PFSK-1 (cell line): ENCODE measurements at regions not wholly inside any gene's neighbourhood (a gene's known extent, or its start where the extent isn't known, plus 50 kb on each side); places are given as distances from the start of the nearest gene placed in this dataset.

ENCODE experiments used
- FOXP2 ChIP-seq: optimal IDR thresholded peaks from 2 replicates; pipeline ENCODE3; 2011; ENCODE audit warnings: borderline replicate concordance, control low read depth, inconsistent platforms; ENCODE audit not compliant: insufficient read depth; ENCODE audit errors: extremely low read length, extremely low read depth
- POLR2AphosphoS5 ChIP-seq: IDR thresholded peaks from 2 replicates; pipeline ENCODE4 v1.6.1; 2012; ENCODE audit warnings: low read depth, mild to moderate bottlenecking, control low read depth, low read length, moderate library complexity
- SIN3A ChIP-seq: IDR thresholded peaks from 2 replicates; pipeline ENCODE4 v1.6.1; 2012; ENCODE audit warnings: mild to moderate bottlenecking, low read length, moderate library complexity, borderline replicate concordance; ENCODE audit not compliant: insufficient read depth
- TAF1 ChIP-seq: IDR thresholded peaks from 2 replicates; pipeline ENCODE4 v1.6.1; 2012; ENCODE audit warnings: low read length, control low read depth, borderline replicate concordance; ENCODE audit not compliant: insufficient read depth
- TF ChIP-seq, protein P1 (sequence below), 2 experiments: IDR thresholded peaks; 2 replicates each; pipeline versions ENCODE4 v1.6.1 to v1.8.0; 2011 to 2012; ENCODE audit warnings: low read depth in 2 of 2, low read length in 2 of 2, control low read depth in 1 of 2, inconsistent platforms in 1 of 2, mild to moderate bottlenecking in 1 of 2, moderate library complexity in 1 of 2; ENCODE audit not compliant: insufficient read depth in 1 of 2

GRCh38 chr16:13348416-13348815 lies 447.0 kb downstream of the SHISA9 start:
- TF ChIP-seq TAF1 (no peak), POLR2AphosphoS5 (no peak), SIN3A (no peak), FOXP2 (no peak)
- TF ChIP-seq, protein P1, sequence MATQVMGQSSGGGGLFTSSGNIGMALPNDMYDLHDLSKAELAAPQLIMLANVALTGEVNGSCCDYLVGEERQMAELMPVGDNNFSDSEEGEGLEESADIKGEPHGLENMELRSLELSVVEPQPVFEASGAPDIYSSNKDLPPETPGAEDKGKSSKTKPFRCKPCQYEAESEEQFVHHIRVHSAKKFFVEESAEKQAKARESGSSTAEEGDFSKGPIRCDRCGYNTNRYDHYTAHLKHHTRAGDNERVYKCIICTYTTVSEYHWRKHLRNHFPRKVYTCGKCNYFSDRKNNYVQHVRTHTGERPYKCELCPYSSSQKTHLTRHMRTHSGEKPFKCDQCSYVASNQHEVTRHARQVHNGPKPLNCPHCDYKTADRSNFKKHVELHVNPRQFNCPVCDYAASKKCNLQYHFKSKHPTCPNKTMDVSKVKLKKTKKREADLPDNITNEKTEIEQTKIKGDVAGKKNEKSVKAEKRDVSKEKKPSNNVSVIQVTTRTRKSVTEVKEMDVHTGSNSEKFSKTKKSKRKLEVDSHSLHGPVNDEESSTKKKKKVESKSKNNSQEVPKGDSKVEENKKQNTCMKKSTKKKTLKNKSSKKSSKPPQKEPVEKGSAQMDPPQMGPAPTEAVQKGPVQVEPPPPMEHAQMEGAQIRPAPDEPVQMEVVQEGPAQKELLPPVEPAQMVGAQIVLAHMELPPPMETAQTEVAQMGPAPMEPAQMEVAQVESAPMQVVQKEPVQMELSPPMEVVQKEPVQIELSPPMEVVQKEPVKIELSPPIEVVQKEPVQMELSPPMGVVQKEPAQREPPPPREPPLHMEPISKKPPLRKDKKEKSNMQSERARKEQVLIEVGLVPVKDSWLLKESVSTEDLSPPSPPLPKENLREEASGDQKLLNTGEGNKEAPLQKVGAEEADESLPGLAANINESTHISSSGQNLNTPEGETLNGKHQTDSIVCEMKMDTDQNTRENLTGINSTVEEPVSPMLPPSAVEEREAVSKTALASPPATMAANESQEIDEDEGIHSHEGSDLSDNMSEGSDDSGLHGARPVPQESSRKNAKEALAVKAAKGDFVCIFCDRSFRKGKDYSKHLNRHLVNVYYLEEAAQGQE (IDR thresholded peaks at IDR 0.05; ENCODE audit: insufficient read depth in 1 of 2, low read depth in 2 of 2, low read length in 2 of 2): no peak

- TF ChIP-seq TAF1 (no peak), POLR2AphosphoS5 (no peak), SIN3A (no peak), FOXP2 (no peak)
- TF ChIP-seq, protein P1 (IDR thresholded peaks at IDR 0.05; ENCODE audit: insufficient read depth in 1 of 2, low read depth in 2 of 2, low read length in 2 of 2): no peak
Observed at GRCh38 chr16:13350000-13350399, 448.6 kb downstream of the SHISA9 start.

DNA sequence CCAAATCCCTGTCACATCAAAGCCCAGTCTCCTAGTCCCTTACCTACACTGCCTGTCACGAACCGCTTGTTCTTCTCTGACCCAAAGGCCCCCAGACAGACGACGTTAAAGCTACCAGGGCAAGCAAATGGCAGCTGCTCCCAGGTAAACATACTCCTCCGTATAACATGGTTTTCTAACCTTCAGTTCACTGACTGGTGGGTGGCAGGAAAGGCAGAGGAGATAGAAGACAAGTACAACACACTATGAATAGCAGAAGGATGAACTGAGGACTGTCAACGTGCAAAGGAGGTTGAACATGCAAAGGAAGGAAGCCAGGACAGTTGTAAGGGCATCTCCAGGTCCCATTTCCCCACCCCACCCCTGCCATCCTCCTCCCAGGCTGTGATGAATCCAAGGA lies 449.8 kb downstream of the SHISA9 start:
- TF ChIP-seq TAF1 (no peak), SIN3A (no peak), FOXP2 (no peak), POLR2AphosphoS5 (no peak)
- TF ChIP-seq, protein P1 (IDR thresholded peaks at IDR 0.05; ENCODE audit: insufficient read depth in 1 of 2, low read depth in 2 of 2, low read length in 2 of 2): no peak

DNA sequence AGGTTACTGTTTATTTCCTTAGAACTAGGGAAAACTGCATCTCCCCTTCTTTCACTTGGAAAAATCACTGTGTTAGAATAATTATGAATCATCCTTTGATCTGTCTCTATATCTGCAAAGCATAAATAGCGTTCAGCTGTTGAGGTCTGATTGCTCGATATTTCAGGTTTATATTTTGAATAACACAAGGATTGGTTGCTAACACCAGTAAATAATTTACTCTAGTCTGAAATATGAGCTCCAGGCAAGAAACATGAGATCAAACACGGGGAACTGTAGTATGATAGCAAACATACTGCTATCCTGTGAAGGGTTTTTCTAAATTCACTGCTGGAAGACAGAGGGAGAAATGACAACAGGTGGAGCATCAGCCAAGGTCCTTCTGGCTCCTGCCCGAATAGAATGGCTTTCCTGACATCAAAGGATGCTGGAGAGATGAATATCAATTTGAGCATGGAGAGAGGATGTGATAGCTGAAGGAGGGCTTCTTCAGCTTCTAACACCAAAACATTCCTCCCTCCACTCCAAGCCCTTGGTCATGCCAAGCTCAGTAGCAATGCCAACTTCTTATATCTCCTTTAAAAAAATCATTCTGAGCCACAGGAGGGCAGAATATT lies 450.3 kb downstream of the SHISA9 start:
- TF ChIP-seq FOXP2 (no peak), POLR2AphosphoS5 (no peak)
- TF ChIP-seq, protein P1 (IDR thresholded peaks at IDR 0.05; ENCODE audit: insufficient read depth in 1 of 2, low read depth in 2 of 2, low read length in 2 of 2): no peak

- TF ChIP-seq, protein P1 (IDR thresholded peaks at IDR 0.05; ENCODE audit: insufficient read depth in 1 of 2, low read depth in 2 of 2, low read length in 2 of 2): no peak
- no peak for TF ChIP-seq POLR2AphosphoS5
- TF ChIP-seq TAF1: no peak
- no peak for TF ChIP-seq FOXP2
- TF ChIP-seq SIN3A: no peak
Observed at GRCh38 chr16:13359835-13360234, 458.4 kb downstream of the SHISA9 start.
